ENCODE measurements at regions not wholly inside any gene's neighbourhood (a gene's known extent, or its start where the extent isn't known, plus 50 kb on each side); places are given as distances from the start of the nearest gene placed in this dataset.

DNA sequence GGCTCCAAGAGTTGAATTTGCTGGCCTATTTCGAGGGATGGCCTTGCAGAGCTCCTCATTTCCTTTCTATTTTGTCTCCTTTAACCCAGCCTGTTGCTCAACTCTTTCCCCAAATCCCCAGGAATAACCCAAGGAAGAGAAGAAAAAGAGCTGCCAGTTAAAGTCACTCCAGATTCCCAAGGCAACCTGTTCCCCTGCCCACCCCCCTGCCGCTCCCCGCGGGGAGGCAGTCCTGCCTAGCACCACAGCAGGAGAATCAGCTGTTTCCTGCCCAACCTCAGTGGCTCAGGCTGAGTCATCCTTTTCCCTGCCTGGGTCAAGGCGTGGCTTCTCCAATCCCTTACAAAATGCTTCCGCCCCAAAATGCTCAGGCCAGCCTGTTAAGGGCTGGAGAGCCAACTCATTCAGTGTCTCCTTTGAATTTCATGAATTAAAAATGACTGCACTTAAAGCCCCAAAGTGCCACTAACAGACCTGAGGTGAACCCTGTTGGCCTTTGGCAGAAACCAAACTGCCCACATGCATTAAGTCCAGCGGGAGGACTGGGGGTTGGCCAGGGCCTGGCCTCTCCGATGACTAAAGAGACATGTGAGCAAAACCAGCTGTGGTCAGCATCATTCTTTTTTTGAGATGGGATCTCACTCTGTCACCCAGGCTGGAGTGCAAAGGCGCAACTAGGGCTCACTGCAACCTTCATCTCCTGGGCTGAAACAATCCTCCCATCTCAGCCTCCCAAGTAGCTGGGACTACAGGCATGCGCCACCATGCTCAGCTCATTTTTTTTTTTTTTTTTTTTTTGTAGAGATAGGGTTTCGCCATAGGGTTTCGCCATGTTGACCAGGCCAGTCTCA is 83.2 kb upstream of the KIF5B start:
- TF ChIP-seq EZH2 (IDR thresholded peaks at IDR 0.05; ENCODE audit: low read length, unreplicated experiment) = no peak
- TF ChIP-seq, protein P1, sequence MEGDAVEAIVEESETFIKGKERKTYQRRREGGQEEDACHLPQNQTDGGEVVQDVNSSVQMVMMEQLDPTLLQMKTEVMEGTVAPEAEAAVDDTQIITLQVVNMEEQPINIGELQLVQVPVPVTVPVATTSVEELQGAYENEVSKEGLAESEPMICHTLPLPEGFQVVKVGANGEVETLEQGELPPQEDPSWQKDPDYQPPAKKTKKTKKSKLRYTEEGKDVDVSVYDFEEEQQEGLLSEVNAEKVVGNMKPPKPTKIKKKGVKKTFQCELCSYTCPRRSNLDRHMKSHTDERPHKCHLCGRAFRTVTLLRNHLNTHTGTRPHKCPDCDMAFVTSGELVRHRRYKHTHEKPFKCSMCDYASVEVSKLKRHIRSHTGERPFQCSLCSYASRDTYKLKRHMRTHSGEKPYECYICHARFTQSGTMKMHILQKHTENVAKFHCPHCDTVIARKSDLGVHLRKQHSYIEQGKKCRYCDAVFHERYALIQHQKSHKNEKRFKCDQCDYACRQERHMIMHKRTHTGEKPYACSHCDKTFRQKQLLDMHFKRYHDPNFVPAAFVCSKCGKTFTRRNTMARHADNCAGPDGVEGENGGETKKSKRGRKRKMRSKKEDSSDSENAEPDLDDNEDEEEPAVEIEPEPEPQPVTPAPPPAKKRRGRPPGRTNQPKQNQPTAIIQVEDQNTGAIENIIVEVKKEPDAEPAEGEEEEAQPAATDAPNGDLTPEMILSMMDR (conservative IDR thresholded peaks at IDR 0.05; ENCODE audit: low read depth, low read length) = no peak; the same call in 1 of the 2 replicates
